ENCODE measurements at regions not wholly inside any gene's neighbourhood (a gene's known extent, or its start where the extent isn't known, plus 50 kb on each side); places are given as distances from the start of the nearest gene placed in this dataset.
"Not testable (repeated sequence)": the region's sequence is repeated elsewhere in the genome, so short reads cannot be mapped to it uniquely, and the experiment has no call there.

- no peak for TF ChIP-seq POLR2A (IDR thresholded peaks at IDR 0.05)
- TF ChIP-seq POLR2AphosphoS5 (IDR thresholded peaks at IDR 0.05) = peak; percentile 9
- intact Hi-C loops (cut with DNase I) = no loop called here
Observed at GRCh38 chr5:15366676-15367391, 133.1 kb upstream of the FBXL7 start.

GRCh38 chr5:15365070-15365469 is 134.9 kb upstream of the FBXL7 start:
- DNase-seq (ENCODE audit: low spot score) = no peak
- H3K27ac ChIP-seq = no peak overlapping the region
- H3K4me3 ChIP-seq = no peak overlapping the region
- intact Hi-C loops (cut with DNase I) = no loop called here
- H3K9me3 ChIP-seq = no peaks in the 10 kb centered on the region
- H3K4me1 ChIP-seq (replicated peaks) = no peaks in the 10 kb centered on the region
- no peaks in the 10 kb centered on the region for H3K36me3 ChIP-seq
- H3K27me3 ChIP-seq (replicated peaks; ENCODE audit: insufficient read depth) = no peaks in the 10 kb centered on the region
- TF ChIP-seq POLR2AphosphoS5 (IDR thresholded peaks at IDR 0.05) (no peak), CTCF (IDR thresholded peaks at IDR 0.05) (no peak)

More at GRCh38 chr5:15366676-15367391, 133.1 kb upstream of the FBXL7 start:
- Histone ChIP-seq H3K4me3 (no peak overlapping the region), H3K27ac (no peak overlapping the region), H3K9me3 (no peaks in the 10 kb centered on the region), H3K4me1 (replicated peaks) (no peaks in the 10 kb centered on the region), H3K36me3 (no peaks in the 10 kb centered on the region), H3K27me3 (replicated peaks; ENCODE audit: insufficient read depth) (no peaks in the 10 kb centered on the region)
- no peak for DNase-seq (ENCODE audit: low spot score)
- 11% methylated on average over 6 of the region's 6 CpGs for WGBS

GRCh38 chr5:15363601-15364000 is 136.4 kb upstream of the FBXL7 start:
- TF ChIP-seq CTCF (IDR thresholded peaks at IDR 0.05) (no peak), POLR2A (IDR thresholded peaks at IDR 0.05) (no peak), POLR2AphosphoS5 (IDR thresholded peaks at IDR 0.05) (no peak)
- Histone ChIP-seq H3K4me3 (no peak overlapping the region), H3K9me3 (no peaks in the 10 kb centered on the region), H3K27ac (no peak overlapping the region), H3K4me1 (replicated peaks) (no peaks in the 10 kb centered on the region), H3K36me3 (no peaks in the 10 kb centered on the region), H3K27me3 (replicated peaks; ENCODE audit: insufficient read depth) (no peaks in the 10 kb centered on the region)
- WGBS = 76% methylated on average over 2 of the region's 2 CpGs
- intact Hi-C loops (cut with DNase I) = no loop called here
- no peak for DNase-seq (ENCODE audit: low spot score)

- intact Hi-C loops (cut with DNase I); H3K36me3 ChIP-seq; H3K27me3 ChIP-seq (replicated peaks; ENCODE audit: insufficient read depth); DNase-seq (ENCODE audit: low spot score); H3K9me3 ChIP-seq; H3K4me1 ChIP-seq (replicated peaks); H3K4me3 ChIP-seq: not testable (repeated sequence)
- H3K27ac ChIP-seq = peak overlapping the region in 1 of 2 donors; percentile 12
- 80% methylated on average over 4 of the region's 4 CpGs for WGBS
Observed at GRCh38 chr5:15357092-15357453, 142.9 kb upstream of the FBXL7 start.

GRCh38 chr5:15356308-15357091 is 143.5 kb upstream of the FBXL7 start:
- 79% methylated on average over 4 of the region's 4 CpGs for WGBS
- H3K36me3 ChIP-seq; H3K4me1 ChIP-seq (replicated peaks); H3K27me3 ChIP-seq (replicated peaks; ENCODE audit: insufficient read depth); H3K4me3 ChIP-seq; intact Hi-C loops (cut with DNase I); H3K9me3 ChIP-seq: not testable (repeated sequence)
- DNase-seq (ENCODE audit: low spot score) = peak; percentile 21
- peak; percentile 70 for TF ChIP-seq POLR2AphosphoS5 (IDR thresholded peaks at IDR 0.05)
- H3K27ac ChIP-seq = peak overlapping the region in 1 of 2 donors; percentile 42

GRCh38 chr5:15354021-15354420 is 146.0 kb upstream of the FBXL7 start:
- Histone ChIP-seq H3K4me3 (no peak overlapping the region), H3K27ac (no peak overlapping the region), H3K4me1 (replicated peaks) (peaks cover 3% of the 10 kb centered on the region), H3K9me3 (no peaks in the 10 kb centered on the region), H3K27me3 (replicated peaks; ENCODE audit: insufficient read depth) (no peaks in the 10 kb centered on the region), H3K36me3 (no peaks in the 10 kb centered on the region)
- TF ChIP-seq CTCF (IDR thresholded peaks at IDR 0.05) = no peak
- no peak for TF ChIP-seq POLR2A (IDR thresholded peaks at IDR 0.05)
- no peak for TF ChIP-seq POLR2AphosphoS5 (IDR thresholded peaks at IDR 0.05)
- no peak for DNase-seq (ENCODE audit: low spot score)
- 74% methylated on average over 6 of the region's 6 CpGs for WGBS
- intact Hi-C loops (cut with DNase I) = no loop called here
